Activated CD4-positive, CD25-positive, alpha-beta regulatory T cell treated with anti-CD3 and anti-CD28 coated beads, Interleukin-2, amount 50 U/mL, for 72 hours (primary cell): ENCODE measurements at regions not wholly inside any gene's neighbourhood (a gene's known extent, or its start where the extent isn't known, plus 50 kb on each side); places are given as distances from the start of the nearest gene placed in this dataset.

ENCODE experiments used
- DNase-seq: peaks from one replicate; pipeline ENCODE4 v3.0.0; 2021

DNA sequence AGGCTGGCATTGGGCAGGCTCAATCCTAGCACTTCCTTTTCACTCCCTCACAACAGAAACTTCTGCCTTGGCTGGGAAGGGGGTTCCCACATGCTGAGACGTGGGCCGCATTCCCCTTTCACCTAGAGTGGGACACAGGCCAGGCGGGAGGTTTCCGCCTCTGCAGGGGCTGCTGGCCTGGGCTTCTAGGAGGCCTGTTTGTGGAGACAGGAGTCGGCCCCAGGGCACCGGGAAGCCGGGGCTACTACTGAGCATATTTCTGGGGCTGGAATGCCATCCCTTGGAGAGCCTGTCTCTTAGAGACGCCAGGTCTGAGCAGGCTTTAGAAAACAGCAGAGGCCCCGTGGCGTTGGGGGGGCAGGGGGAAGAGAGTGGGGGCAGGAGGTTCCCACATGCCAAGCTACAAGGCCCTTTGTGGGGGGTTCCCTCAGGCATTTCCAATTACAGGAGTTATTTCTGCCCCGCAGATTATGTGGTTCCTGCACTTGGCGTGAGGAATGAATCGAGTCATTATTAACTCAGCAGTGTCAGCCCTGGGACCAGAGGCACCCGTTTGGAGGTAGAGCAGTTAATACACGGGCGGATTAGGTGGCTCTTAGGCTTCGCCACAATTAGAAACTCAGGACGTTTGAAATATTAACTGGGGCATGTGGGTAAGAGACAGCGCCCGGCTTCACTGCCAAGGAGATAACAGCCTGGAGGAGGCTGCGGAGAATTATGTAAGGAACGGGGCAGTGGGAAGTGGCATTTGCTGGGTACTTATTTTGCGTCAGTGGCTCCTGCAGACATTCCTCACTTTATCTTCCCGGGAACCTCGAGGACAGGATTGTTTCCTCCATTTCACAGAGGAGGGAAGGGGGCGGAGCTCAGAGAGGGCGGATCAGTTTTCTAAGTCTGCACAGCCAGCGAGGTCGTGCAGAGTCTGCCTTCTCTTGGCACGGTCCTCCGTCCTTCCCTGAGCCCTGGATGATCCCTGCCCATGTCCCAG lies 162.5 kb downstream of the MAF start:
- DNase-seq, result no peak

DNA sequence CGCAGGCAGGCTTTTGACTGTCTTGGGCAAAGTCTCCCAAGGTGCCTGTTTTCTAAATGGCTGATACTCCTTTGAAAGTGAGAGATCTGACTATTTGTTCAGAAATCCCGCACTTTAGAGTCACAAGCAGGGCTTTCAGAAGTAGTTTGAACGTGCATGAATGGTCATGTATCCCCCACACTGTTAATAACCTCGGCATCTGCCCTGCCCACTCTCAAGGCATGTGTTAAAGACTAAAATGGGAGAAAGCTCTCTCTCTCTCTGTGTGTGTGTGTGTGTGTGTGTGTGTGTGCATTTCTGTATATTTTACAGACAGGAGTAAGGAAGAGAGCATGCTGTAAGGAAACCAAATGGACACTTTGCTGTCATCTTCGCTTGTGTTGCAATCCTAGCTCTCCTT lies 163.7 kb downstream of the MAF start:
- no peak for DNase-seq

DNA sequence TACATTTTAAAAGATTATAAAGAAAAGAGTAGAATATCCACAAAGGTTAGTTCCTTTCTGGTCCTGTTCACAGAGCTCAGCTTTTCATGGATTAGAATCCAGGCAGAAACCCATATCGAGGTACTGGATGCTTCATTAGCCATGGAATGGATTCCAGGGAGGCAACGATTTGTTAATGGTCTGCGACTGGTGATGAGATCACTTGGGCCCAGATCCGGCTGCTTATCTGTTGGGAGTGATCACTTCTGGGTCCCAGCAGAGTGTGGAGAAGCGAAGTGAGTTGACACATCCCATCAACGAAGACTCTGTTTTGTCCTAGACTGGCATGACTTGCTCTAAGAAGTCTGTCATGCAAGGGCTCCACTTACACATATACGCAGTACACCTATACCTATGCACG lies 165.8 kb downstream of the MAF start:
- no peak for DNase-seq

DNA sequence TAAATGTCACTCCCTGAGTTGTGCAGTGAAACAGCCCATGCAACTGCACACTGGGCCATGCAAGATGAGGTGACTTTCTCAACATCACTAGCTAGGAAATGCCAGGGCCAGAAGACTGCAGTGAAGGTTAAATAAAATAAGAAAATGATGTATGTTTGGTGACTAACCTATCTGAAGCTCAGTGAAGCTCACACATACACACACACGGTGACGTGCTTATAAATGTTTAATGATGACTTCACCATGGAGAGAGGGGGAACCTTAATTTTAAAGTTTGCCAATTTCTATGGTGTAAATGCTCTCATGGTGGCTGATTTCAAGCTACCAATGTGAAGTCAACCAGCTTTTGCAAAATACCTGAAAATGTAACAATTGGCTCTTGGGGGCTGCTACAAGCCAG lies 166.4 kb downstream of the MAF start:
- DNase-seq, result no peak

DNA sequence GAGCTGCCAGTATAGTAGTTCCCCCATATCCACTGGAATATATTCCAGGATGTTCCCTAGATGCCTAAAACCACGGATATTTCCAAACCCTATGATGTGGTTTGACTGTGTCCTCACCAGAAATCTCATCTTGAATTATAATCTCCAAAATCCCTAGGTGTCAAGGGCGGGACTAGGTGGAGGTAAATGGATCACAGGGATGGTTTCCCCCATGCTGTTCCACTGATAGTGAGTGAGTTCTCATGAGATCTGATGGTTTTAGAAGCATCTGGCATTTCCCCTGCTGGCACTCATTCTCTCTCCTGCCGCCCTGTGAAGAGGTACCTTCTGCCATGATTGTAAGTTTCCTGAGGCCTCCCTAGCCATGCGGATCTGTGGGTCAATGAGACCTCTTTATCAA lies 168.6 kb downstream of the MAF start:
- no peak for DNase-seq

DNA sequence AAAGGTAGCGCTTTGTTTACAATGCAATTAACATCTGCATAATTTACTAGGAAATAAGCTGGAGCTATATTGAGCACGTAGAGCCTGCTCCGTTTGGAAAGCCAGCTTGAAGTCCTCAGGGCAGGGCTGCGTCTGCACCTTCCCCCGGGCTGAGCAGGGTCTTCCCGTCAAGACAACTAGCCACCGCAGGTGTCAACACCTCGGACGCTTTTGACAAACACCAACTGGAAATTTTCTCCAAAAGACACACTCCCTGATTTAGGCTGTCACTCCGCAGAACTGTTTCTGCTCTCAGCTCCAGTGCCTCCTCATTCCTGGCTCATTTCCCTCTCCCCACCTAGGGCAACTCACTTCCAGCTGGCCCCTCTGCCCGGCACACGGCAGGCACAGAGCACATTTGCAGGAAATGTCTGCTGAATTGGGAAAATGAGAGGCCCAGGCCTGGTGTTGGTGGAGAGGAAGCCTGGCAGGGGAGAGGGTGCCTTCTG lies 170.3 kb downstream of the MAF start:
- no peak for DNase-seq

DNA sequence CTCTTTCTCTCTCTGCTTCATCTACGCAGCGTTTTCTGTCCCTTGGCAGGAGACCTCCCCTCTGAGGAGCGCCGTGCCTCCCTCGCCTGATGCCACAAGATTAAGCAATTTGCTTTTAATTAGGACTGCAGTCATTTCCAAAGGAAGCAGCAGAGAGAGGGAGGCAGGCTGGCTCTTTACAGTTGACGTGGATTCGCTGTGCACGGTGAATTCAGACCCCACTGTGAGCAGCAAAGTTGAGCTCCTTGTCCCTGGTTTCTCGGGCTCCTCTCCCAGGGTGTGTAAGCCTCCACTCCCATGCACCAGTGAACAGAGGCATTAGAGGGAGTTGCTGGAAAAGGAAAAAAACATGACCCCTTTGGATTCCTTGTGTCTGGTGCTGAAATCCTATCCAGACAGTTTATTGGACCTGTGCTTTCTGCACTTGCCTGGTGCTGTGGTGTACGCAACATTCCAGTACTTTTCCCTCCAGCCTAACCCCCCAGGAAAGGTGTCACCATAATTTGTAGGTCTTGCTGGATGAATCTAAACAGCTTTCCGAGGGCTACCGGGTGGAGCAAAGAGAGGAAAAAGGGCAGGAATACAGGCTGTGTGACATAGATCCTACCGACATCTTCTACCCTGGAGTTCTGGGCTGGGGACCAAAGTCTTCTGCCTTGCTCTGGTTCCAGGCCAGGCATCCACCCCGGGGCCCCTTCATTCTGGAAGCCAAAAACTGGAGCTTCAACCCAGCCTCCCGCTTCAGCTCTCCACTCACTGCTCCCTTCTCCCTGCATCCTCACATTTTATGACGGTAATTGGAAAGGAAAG lies 171.0 kb downstream of the MAF start:
- no peak for DNase-seq

DNA sequence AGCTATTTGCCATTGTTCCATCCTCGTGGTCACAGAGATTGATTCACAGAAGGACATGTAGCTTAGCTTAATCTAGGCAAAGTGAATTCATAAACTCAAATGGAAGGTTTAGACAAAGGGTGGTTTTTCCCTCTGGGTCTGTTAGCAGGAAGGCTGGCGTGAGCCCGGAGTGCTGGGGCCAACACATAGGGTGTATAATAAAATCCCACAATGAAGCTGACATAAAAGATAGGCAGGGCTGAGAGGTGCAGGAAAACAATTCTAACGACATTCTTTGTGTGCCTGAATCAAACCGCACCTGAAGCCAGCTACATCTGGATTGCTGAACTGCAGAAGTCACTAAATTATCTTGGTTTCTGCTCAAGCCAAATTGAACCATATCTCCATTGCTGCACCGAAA lies 173.9 kb downstream of the MAF start:
- no peak for DNase-seq

DNA sequence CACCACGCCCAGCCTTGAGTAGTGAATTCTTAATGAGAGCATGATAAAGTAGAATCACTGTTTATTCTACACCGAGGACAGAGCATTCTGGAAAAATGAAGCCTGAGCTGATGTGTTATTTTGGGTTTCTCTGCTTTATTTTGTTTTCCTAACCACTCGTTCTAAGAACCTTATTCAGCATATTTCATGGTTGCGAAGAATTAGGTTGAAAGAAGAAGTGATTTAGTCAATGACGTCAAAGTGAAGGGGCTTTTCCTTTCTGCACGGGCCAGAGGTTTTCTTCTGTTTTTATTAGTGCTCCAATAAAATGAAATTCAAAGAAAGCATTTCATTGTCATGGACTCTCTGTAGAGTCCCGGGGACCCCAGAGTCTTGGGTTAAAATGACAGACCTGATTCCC lies 178.5 kb downstream of the MAF start:
- no peak for DNase-seq

DNA sequence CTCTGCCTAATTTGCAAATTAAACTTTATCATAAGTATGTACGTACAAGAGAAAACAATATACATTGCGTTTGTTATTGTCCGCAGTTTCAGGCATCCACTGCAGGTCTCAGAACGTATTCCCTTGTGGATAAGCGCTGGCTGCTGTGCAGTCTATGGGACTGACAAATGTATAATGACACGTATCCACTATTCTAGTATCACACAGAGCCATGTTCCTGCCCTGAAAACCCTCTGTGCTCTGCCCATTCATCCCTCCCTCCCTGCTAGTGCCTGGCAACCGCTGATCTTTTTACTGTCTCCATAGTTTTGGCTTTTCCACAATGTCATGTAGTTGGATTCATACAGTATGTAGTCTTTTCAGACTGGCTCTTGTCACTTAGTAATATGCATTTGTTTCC lies 179.4 kb downstream of the MAF start:
- DNase-seq, result no peak

DNA sequence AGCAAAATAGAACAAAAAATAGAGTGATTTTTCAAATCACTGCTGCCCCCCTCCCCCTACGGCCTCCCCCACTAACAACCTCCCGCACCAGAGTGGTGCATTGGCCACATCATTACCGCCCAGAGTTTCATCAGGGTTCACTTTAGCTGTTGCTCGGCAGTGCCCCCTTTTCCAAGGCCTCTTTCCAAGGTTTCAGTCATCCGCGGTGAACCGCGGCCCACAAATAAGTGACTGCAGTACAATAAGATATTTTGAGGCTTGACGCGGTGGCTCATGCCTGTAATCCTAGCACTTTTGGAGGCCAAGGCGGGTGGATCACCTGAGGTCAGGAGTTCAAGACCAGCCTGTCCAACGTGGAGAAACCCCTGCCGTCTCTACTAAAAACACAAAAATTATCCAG lies 180.0 kb downstream of the MAF start:
- no peak for DNase-seq

DNA sequence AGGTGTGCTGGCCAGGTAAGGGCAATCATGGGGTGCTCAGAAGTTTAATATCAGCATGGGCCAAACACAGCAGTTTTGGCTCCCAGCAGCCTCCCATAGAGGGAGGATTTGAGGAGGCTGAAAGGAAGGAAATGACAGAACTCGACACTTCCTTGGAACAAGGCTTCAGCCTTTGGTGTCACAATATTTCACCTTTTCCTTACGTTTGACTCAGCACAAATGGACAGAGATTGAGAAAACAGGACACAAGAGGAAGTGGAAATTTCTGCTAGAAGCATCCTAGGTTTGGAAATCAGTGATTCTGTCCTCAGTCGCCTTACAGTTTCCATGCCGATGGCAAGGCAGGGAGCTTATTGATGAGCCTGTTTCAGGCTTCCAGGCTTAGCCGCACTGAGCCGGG lies 181.4 kb downstream of the MAF start:
- no peak for DNase-seq

DNA sequence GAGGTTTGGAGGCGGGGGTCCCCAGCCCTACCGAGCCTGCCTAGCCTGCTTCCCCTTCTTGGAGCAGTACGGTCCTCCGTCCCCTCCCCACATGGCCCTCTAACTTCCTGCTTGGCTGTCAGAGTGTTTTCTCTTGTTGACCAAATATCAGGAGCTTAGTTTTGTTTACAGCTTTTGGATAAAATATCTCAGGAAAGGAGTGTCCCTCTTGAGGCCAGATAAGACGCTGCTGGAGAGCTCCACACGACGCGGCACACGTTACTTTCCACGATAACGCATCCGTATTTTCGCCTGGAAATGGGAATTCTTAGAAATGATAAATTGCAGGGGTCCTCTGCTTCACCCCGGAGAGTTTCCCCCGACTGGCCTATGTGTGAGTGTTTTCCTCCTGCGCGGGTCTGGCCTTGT lies 182.9 kb downstream of the MAF start:
- no peak for DNase-seq

DNA sequence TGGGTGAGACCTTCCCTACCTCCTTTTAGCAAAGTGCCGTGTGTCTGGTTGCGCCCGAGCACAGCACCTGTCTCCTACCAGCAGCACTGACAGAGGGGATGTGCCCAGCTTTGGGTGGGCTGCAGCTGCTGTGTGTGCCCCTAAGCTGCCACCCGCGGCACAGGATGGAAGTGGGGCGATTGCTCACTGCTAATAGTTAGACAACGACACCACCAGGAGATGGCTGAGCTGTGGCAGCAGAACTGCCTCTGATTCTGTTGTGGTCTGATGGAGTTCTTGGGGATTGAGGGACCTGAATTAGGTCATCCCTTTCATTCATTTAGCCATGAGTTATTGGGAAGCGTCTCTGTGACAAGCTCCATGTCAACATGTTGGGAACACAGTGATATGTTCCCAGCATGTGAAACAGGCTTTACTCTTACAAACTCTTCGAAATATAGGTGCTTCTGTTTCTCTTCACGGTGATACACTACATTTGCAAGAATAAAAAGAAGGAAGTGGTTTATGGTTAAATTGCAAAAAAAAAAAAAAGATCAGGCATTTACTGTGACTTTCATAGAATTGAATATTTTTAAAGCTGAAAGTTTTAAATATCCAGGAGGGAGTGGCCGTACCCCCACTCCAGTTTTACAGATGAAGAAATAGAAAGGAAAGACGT lies 184.4 kb downstream of the MAF start:
- DNase-seq, result no peak

DNA sequence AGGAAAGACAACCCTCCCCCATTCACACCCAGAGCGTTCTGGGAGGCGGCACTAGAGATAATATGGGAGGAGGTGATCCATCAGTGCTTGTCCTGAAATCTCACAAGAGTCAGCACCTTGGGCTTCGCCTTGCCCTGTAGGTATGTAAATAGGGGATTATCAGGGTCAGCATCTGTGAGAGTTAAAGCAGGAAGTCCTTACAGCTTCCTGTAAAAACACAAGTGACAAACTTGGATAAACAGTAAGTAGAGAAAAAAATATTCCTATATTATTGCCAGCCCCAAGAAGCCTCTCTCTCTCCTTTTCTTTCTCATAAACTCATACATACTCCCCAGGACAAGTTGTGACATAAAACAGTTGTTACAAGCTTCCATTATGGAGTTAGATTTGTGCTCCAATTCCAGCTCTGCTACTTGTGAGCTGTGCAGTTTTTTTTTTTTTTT lies 187.7 kb downstream of the MAF start:
- DNase-seq, result no peak

DNA sequence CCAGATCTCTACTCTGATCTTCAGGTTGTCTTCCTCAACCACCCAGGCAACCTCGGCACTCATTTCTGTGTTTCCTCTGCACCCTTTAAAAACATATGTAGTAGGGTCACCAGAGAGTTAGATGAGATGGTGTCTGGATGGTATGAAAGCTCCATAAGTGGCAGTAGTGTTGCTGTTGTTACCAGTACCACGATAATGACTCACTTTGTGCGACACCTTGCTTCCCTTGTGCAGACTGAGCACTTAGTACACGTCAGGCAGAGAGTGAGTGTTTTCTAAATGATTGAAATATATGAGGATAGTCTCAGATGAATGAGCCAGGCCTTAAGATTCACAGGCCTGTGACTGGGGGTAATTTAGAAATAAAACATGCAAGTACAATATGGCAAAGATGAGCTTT lies 188.7 kb downstream of the MAF start:
- DNase-seq, result no peak

DNA sequence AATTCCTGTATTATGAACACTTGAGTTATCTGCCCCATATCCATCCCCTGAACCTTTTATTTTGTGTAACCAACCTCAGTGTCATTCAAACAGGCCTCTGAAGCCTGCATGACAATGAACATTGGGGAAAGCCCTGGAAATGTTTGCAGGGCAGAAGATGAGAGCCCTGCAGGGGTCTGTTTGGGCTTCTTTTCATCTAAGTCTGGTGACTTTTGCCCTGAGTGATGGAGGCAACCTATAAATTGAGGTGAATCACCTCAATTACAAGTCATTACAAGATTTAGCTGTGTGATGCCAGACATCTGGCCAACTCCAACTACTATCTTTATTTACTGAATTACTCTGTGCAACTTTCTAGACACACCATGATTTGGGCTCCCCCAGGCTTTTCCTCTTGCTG lies 189.2 kb downstream of the MAF start:
- no peak for DNase-seq

DNA sequence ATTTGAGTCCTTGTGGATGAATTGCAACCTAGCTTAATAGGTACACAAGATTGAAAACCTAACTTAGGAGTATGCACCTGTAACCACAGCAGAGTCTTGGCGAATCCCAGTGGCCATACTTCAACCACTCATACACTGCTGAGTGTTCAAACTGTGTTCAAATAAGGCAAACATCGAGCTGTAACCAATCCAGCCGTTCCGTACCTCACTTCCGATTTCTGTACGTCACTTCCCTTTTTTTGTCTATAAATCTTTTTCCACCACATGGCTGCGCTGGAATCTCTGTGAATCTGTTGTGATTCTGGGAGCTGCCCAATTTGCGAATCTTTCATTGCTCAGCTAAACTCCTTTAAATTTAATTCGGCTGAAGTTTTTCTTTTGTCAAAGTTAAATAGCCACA lies 190.6 kb downstream of the MAF start:
- DNase-seq, result no peak

DNA sequence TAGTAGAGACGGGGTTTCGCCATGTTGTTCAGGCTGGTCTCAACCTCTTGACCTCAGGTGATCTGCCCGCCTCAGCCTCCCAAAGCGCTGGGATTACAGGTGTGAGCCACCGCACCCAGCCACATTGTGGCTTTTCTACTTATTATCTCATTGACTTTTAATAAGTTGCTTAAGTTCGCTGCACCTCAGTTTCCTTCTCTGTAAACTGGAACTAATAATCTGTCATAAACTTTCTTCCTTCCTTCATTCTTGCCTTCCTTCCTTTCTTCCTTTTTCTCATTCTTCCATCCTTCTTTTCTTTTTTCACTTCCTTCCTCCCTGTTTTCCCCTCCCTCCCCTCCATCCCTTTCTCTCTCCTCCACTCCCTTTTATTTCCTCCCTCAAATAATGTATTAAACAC lies 192.2 kb downstream of the MAF start:
- no peak for DNase-seq

DNA sequence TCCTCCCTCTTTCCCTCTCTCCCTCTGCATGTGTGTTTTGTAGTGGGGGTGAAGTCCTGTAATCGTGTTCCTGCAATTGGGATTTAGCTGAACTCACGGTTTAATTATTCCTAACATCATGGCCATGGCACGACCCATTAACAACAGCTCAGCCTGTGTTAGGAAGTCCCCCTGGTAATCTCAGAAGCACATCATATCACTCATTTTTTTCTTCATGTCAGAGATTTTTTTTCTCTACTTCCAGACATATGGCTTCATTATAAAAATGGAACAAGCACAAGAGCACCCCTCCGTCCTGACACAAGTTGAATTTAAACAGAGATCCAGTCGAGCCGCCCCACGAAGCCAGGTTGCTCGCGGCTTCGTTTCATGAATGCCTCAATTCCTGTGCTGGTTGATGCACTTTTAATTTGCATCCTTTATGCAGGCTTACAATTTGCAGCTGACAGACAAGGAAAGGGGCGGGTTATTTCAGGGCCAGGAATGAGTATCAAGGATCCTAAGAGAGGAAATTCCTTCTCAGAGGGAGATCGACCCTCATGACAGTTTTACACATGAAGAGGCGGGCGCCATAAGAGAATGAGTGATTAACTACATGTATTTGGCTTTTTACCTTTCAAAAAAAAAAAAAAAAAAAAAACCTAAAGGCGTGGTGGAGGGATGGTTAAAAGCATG lies 192.9 kb downstream of the MAF start:
- no peak for DNase-seq

DNA sequence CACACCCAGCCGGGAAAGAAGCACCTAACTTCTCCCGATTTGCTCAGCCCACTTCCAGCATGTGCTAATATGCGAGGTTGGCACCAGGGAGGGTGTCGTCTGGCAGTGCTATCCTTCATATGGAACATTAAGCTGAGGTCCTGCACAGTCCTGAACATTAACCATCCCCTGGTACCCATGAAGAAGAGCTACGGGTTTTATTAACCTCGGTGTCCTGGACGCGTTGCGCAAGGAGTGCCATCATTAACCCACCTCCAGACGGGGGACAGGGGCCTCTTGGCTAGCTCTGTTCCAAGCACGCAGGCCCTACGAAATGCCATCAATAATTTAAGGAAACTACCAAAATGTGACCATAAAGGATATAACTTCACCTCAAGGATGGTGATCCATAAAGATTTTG lies 193.5 kb downstream of the MAF start:
- DNase-seq, result no peak

DNA sequence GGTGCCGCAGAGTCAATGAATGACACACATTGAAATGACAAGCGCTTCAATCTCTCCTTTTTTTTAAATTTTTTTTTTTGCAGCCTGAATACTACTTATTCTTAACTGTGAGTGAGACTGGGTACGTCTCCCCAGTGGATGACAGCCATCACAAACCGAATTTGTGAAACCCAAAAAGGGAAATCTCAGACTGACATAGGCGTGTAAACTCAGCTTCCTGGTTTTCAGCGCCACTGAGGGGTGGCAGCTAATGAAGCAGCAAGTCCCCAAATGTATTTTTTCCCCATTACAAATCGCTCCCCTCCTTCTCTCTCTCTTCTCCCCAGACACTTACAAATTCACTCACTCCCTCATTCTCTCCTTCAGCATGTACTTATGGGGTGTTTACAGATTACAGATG lies 196.0 kb downstream of the MAF start:
- no peak for DNase-seq

DNA sequence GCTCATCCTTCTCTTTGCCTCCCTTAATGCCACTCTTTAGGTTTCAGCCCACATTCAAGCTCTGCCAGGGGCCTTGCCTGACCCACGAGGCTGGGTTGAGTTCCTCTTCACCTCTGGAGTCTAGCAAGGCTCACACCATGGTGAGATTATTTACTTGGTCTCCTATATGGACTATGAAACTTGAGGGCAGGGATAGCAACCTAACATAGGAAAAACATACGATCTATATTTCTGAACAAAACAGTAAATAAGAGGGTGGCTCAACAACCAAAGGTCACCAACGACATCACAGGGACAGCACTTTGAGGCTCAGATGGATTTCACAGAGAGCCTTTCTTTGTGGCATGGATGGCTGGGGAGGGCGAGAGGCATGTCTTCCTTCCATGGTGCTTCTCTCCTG lies 197.0 kb downstream of the MAF start:
- DNase-seq, result no peak
